Mesenchymal stem cell (in vitro differentiated cells and primary cell): ENCODE measurements at regions not wholly inside any gene's neighbourhood (a gene's known extent, or its start where the extent isn't known, plus 50 kb on each side); places are given as distances from the start of the nearest gene placed in this dataset.
A peak's percentile ranks its signal among the peaks of the same experiment; 100 is the strongest.

ENCODE experiments used
- DNase-seq: peaks from one replicate; pipeline ENCODE4 v3.0.0-alpha.2; 2013
- H2AFZ ChIP-seq: one replicate; pipeline ENCODE4 v1.6.1; 2013; ENCODE audit warnings: low read depth, mild to moderate bottlenecking, control low read depth, inconsistent platforms, low read length, moderate library complexity
- H2AK5ac ChIP-seq: 2 replicates; pipeline ENCODE4 v1.6.1; 2013; ENCODE audit warnings: low read length, moderate library complexity, mild to moderate bottlenecking, inconsistent platforms; ENCODE audit not compliant: severe bottlenecking
- H2BK120ac ChIP-seq: one replicate; pipeline ENCODE4 v1.6.1; 2013; ENCODE audit warnings: low read depth, mild to moderate bottlenecking, inconsistent platforms, low read length, moderate library complexity
- H2BK12ac ChIP-seq, 2 experiments: one replicate each; pipeline ENCODE4 v1.6.1; 2013; ENCODE audit warnings: inconsistent platforms in 2 of 2, low read length in 2 of 2, mild to moderate bottlenecking in 2 of 2, moderate library complexity in 2 of 2, control low read depth in 1 of 2
- H2BK15ac ChIP-seq: one replicate; pipeline ENCODE4 v1.6.1; 2013; ENCODE audit warnings: mild to moderate bottlenecking, low read depth, inconsistent platforms; ENCODE audit not compliant: poor library complexity, severe bottlenecking
- H2BK5ac ChIP-seq: 2 replicates; pipeline ENCODE4 v1.6.1; 2013; ENCODE audit warnings: low read depth, mild to moderate bottlenecking, low read length, control low read depth, inconsistent platforms; ENCODE audit not compliant: poor library complexity, severe bottlenecking
- H3K14ac ChIP-seq, 2 experiments: one replicate each; pipeline ENCODE4 v1.6.1; 2013; ENCODE audit warnings: inconsistent platforms in 2 of 2, low read length in 2 of 2, control low read depth in 1 of 2, mild to moderate bottlenecking in 1 of 2, moderate library complexity in 1 of 2
- H3K18ac ChIP-seq, 2 experiments: one replicate each; pipeline ENCODE4 v1.6.1; 2013; ENCODE audit warnings: inconsistent platforms in 2 of 2, low read length in 2 of 2, control low read depth in 1 of 2, low read depth in 1 of 2, mild to moderate bottlenecking in 1 of 2
- H3K23ac ChIP-seq, 2 experiments: one replicate each; pipeline ENCODE4 v1.6.1; 2013; ENCODE audit warnings: inconsistent platforms in 2 of 2, low read length in 2 of 2, mild to moderate bottlenecking in 2 of 2, moderate library complexity in 2 of 2, control low read depth in 1 of 2
- H3K27ac ChIP-seq: 2 replicates; pipeline ENCODE4 v1.5.1; 2013; ENCODE audit warnings: mild to moderate bottlenecking, moderate library complexity, low read length, control low read depth, inconsistent platforms; ENCODE audit not compliant: poor library complexity, severe bottlenecking
- H3K27me3 ChIP-seq, 2 experiments: 2 replicates each; pipeline versions ENCODE4 v1.6.1 to v1.7.0; 2013; ENCODE audit warnings: low read length in 2 of 2, mild to moderate bottlenecking in 2 of 2, moderate library complexity in 2 of 2, control low read depth in 1 of 2, inconsistent platforms in 1 of 2; ENCODE audit not compliant: control insufficient read depth in 1 of 2, insufficient read depth in 1 of 2
- H3K36me3 ChIP-seq, 2 experiments: 2 replicates each; pipeline versions ENCODE4 v1.6.1 to v1.7.0; 2013; ENCODE audit warnings: low read length in 2 of 2, control low read depth in 1 of 2, inconsistent platforms in 1 of 2, low read depth in 1 of 2, mild to moderate bottlenecking in 1 of 2; ENCODE audit not compliant: insufficient read depth in 2 of 2, control insufficient read depth in 1 of 2
- H3K4ac ChIP-seq, 2 experiments: one replicate each; pipeline ENCODE4 v1.6.1; 2013; ENCODE audit warnings: inconsistent platforms in 2 of 2, low read length in 2 of 2, mild to moderate bottlenecking in 2 of 2, moderate library complexity in 2 of 2, control low read depth in 1 of 2, low read depth in 1 of 2
- H3K4me1 ChIP-seq: 2 replicates; pipeline ENCODE4 v1.6.1; 2013; ENCODE audit warnings: low read depth, low read length, control low read depth; ENCODE audit not compliant: control insufficient read depth, insufficient read depth
- H3K4me2 ChIP-seq: 2 replicates; pipeline ENCODE4 v1.6.1; 2013; ENCODE audit warnings: low read length, mild to moderate bottlenecking, inconsistent platforms; ENCODE audit not compliant: poor library complexity, severe bottlenecking
- H3K4me3 ChIP-seq, 2 experiments: 2 replicates each; pipeline versions ENCODE4 v1.5.1 to v1.7.0; 2013; ENCODE audit warnings: low read length in 2 of 2, mild to moderate bottlenecking in 2 of 2, control low read depth in 1 of 2, low read depth in 1 of 2; ENCODE audit not compliant: insufficient read depth in 1 of 2
- H3K79me1 ChIP-seq: replicated peaks from 2 replicates; pipeline ENCODE4 v1.6.1; 2013; ENCODE audit warnings: mild to moderate bottlenecking, control low read depth, low read length, inconsistent platforms; ENCODE audit not compliant: poor library complexity, severe bottlenecking
- H3K9ac ChIP-seq: 2 replicates; pipeline ENCODE4 v1.7.0; 2013; ENCODE audit warnings: mild to moderate bottlenecking, low read length, moderate library complexity
- H3K9me3 ChIP-seq: 2 replicates; pipeline ENCODE4 v1.7.0; 2013; ENCODE audit warnings: mild to moderate bottlenecking, low read length; ENCODE audit not compliant: control insufficient read depth
- H4K8ac ChIP-seq: one replicate; pipeline ENCODE4 v1.6.1; 2013; ENCODE audit warnings: inconsistent platforms, mild to moderate bottlenecking, low read length, moderate library complexity
- H4K91ac ChIP-seq: one replicate; pipeline ENCODE4 v1.6.1; 2013; ENCODE audit warnings: mild to moderate bottlenecking, low read length, inconsistent platforms
- WGBS: methylation state at CpG from one replicate; pipeline ENCODE4 v1.1.7; 2013; ENCODE audit warnings: mixed read lengths; 5-methylcytosine and 5-hydroxymethylcytosine counted together

DNA sequence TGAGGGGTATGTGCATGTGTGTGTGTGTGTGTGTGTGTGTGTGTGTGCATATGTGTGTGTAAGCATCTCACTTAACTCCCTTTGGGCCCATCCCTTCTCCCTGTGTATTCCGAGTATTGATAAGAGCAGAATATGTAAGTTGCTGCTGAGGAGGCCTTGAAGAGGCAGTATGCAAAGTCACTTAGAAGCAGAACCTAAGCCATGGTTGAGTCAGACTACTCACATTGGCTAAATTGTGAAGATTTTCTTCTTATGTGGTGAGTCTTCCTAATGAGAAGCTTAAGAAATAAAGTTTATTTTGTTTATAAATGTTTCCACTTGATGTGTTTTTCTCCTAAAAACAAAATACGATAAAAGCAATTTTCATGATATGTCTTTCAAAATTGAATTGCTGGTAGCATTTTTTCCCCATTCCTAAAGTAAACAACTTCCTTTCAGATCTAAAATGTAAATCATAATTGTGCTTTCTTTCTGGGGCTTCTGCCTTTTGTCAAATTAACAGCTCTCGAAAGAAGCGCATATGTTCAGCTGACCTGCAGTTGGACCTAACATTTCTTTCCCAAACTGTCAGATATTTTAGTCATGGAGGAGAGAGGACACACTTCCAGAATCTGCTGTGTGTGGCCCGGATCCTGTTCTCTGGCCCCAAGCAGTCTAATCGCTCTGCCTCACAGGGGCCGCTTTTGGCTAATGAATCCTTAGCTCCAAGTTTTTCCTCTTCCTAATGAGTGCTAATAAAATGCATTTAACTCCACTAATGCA lies 284.0 kb downstream of the DUSP10 start:
- Histone ChIP-seq H3K4me2 (no peak overlapping the region), H2AK5ac (no peak overlapping the region), H2AFZ (no peak overlapping the region), H3K18ac (peak overlapping the region in 1 of 2 experiments; percentile 24), H3K23ac (no peak overlapping the region), H4K91ac (no peak overlapping the region), H3K79me1 (no peaks in the 10 kb centered on the region), H3K4me1 (no peaks in the 10 kb centered on the region), H3K9me3 (no peaks in the 10 kb centered on the region), H3K36me3 (no peaks in the 10 kb centered on the region), H3K27me3 (no peaks in the 10 kb centered on the region), H3K9ac (peak overlapping the region; percentile 86), H4K8ac (no peak overlapping the region), H2BK15ac (no peak overlapping the region), H3K4ac (peak overlapping the region in 1 of 2 experiments; percentile 41), H3K14ac (no peak overlapping the region), H3K27ac (no peak overlapping the region), H3K4me3 (peak overlapping the region in 1 of 2 experiments; percentile 14), H2BK120ac (no peak overlapping the region), H2BK5ac (no peak overlapping the region), H2BK12ac (no peak overlapping the region)
- 15% methylated on average over 6 of the region's 7 CpGs for WGBS
- peak; percentile 77 for DNase-seq

DNA sequence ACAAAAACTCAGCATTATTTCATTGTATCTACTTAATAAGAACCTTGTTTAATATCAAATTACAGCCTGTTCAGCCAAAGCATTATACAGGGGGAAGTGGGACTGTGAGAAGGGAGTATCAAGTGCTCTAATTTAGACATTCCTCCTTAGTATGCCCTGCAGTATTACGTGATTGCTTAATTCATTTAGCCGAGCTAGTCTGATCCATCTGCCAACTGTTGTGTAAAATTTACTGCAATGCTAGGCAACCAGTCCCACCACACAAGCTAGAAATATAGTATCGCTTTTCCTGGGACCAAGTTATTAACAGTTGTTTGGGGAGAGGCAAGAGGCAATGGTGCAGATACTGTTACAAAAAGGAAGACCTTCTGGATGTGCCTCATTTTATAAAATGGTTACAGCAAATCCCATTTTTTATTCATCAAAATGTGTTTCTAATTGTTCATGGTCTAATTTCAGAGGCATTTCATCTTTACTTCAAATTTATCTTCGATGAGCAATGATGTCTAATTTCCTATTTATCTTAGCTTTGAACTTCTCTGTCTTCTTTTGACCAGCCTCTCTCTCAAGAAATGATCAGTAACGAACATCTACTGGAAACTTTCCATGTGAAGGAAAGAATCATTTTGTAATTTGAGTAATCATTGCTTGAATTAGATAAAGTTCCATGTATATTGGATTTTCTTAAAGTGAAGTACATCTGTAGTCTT lies 283.3 kb downstream of the DUSP10 start:
- no peak overlapping the region for H2BK15ac ChIP-seq
- peak overlapping the region in 1 of 2 experiments; percentile 14 for H3K4me3 ChIP-seq
- H2AFZ ChIP-seq = no peak overlapping the region
- peak overlapping the region; percentile 86 for H3K9ac ChIP-seq
- no peak overlapping the region for H3K27ac ChIP-seq
- no peak overlapping the region for H3K14ac ChIP-seq
- H4K8ac ChIP-seq = no peak overlapping the region
- peak; percentile 78 for DNase-seq
- H2BK5ac ChIP-seq = no peak overlapping the region
- no peak overlapping the region for H3K4me2 ChIP-seq
- no peak overlapping the region for H2BK12ac ChIP-seq
- H3K18ac ChIP-seq = peak overlapping the region in 1 of 2 experiments; percentile 37
- no peaks in the 10 kb centered on the region for H3K79me1 ChIP-seq
- no peak overlapping the region for H4K91ac ChIP-seq
- no peaks in the 10 kb centered on the region for H3K9me3 ChIP-seq
- H2AK5ac ChIP-seq = no peak overlapping the region
- H2BK120ac ChIP-seq = no peak overlapping the region
- H3K36me3 ChIP-seq = no peaks in the 10 kb centered on the region
- H3K27me3 ChIP-seq = no peaks in the 10 kb centered on the region
- 37% methylated on average over 3 of the region's 5 CpGs for WGBS
- no peak overlapping the region for H3K4ac ChIP-seq
- H3K23ac ChIP-seq = no peak overlapping the region
- H3K4me1 ChIP-seq = no peaks in the 10 kb centered on the region

DNA sequence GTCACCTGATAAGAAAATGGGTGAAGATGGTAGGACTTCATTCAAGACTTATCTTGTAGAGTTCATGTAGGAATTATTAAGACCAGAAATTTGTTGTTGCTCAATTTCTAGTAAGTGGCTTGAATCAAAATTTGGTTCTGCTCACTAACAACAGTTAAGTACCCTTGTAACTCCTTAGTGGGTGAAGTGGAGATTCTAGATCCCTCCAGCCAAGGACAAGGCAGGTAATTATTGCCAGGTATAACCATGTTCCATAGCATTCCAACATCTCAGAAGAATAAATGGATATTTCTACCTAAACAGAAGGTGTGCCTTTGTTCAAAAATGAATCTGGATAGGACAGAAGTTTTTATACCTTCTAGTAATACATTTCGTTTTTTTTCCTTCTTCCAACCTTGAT lies 282.3 kb downstream of the DUSP10 start:
- H4K8ac ChIP-seq = no peak overlapping the region
- H3K4me2 ChIP-seq = no peak overlapping the region
- H3K79me1 ChIP-seq = no peaks in the 10 kb centered on the region
- no peak overlapping the region for H3K4me3 ChIP-seq
- H2BK120ac ChIP-seq = no peak overlapping the region
- H3K9me3 ChIP-seq = no peaks in the 10 kb centered on the region
- H2AFZ ChIP-seq = no peak overlapping the region
- no peak overlapping the region for H2BK12ac ChIP-seq
- no peak overlapping the region for H2AK5ac ChIP-seq
- WGBS = no CpG with 5 or more reads among the region's 1 CpG
- H3K4ac ChIP-seq = no peak overlapping the region
- H3K9ac ChIP-seq = peak overlapping the region; percentile 86
- DNase-seq = no peak
- H3K27ac ChIP-seq = no peak overlapping the region
- H4K91ac ChIP-seq = no peak overlapping the region
- no peaks in the 10 kb centered on the region for H3K36me3 ChIP-seq
- no peaks in the 10 kb centered on the region for H3K4me1 ChIP-seq
- H3K14ac ChIP-seq = no peak overlapping the region
- H3K23ac ChIP-seq = no peak overlapping the region
- H2BK15ac ChIP-seq = no peak overlapping the region
- no peak overlapping the region for H3K18ac ChIP-seq
- H2BK5ac ChIP-seq = no peak overlapping the region
- H3K27me3 ChIP-seq = no peaks in the 10 kb centered on the region

DNA sequence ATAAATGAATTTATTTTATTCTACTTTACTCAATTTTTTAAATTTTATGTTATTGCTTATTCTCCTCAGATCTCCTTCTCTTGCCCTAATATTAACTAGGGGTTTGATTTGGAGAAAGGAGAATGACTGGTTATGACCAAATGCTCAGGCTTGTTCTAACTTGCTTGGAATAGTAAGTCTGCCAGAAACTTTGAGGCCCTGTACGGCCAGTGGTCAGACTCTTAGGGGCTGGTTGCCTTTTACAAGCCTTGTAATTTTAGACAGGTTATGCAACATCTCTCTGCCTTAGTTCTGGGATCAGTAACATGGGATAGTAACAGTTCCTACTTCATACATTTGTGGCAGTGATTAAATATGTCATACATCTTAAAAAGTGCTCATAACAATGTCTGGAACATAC lies 279.5 kb downstream of the DUSP10 start:
- Histone ChIP-seq H3K23ac (no peak overlapping the region), H2BK12ac (no peak overlapping the region), H4K91ac (no peak overlapping the region), H3K4me1 (no peaks in the 10 kb centered on the region), H2AFZ (no peak overlapping the region), H3K9me3 (no peaks in the 10 kb centered on the region), H3K27ac (no peak overlapping the region), H3K4me3 (no peak overlapping the region), H2BK15ac (no peak overlapping the region), H2BK120ac (no peak overlapping the region), H4K8ac (no peak overlapping the region), H3K9ac (no peak overlapping the region), H2BK5ac (no peak overlapping the region), H3K4me2 (no peak overlapping the region), H3K14ac (no peak overlapping the region), H3K4ac (no peak overlapping the region), H3K18ac (no peak overlapping the region), H3K79me1 (no peaks in the 10 kb centered on the region), H3K36me3 (no peaks in the 10 kb centered on the region), H2AK5ac (no peak overlapping the region), H3K27me3 (no peaks in the 10 kb centered on the region)
- no peak for DNase-seq
- 88% methylated on average over 1 of the region's 1 CpG for WGBS
